ENCODE measurements at regions not wholly inside any gene's neighbourhood (a gene's known extent, or its start where the extent isn't known, plus 50 kb on each side); places are given as distances from the start of the nearest gene placed in this dataset.

- Histone ChIP-seq H3K23me2 (ENCODE audit: low read depth, low read length) (no peaks in the 10 kb centered on the region), H2BK20ac (ENCODE audit: low read length) (no peak overlapping the region), H2BK120ac (replicated peaks; ENCODE audit: low read depth, low read length) (no peak overlapping the region), H4K5ac (ENCODE audit: insufficient read length, low read depth, low read length) (peak overlapping the region; percentile 30), H3K4me3 (ENCODE audit: extremely low read depth in 1 of 4, insufficient read depth in 2 of 4, low read depth in 3 of 4, low read length in 4 of 4) (no peak overlapping the region), H3K4me2 (ENCODE audit: insufficient read depth in 1 of 2, low read depth in 2 of 2, low read length in 2 of 2) (no peak overlapping the region; a peak in 2 of 4 replicates), H2AK5ac (ENCODE audit: low read depth, low read length) (no peak overlapping the region), H3K79me1 (ENCODE audit: low read depth, low read length) (no peaks in the 10 kb centered on the region), H3K27ac (ENCODE audit: low read depth, low read length) (no peak overlapping the region), H3K14ac (ENCODE audit: insufficient read length) (no peak overlapping the region), H3K23ac (ENCODE audit: insufficient read length) (no peak overlapping the region), H3K4me1 (replicated peaks in 1 of 4; ENCODE audit: control insufficient read depth in 3 of 4, insufficient read depth in 4 of 4, low read length in 3 of 4) (peaks cover 0 to 12% (median 6%) of the 10 kb centered on the region in 4 experiments; a peak in 3 of 7 replicates), H3K56ac (replicated peaks; ENCODE audit: insufficient read length, low read depth, low read length) (no peak overlapping the region), H3K4ac (replicated peaks; ENCODE audit: insufficient read length, low read depth, low read length) (no peak overlapping the region), H3K9ac (replicated peaks in 1 of 4; ENCODE audit: extremely low read depth in 1 of 4, low read depth in 3 of 4, low read length in 3 of 4) (no peak overlapping the region), H4K91ac (replicated peaks; ENCODE audit: insufficient read length, low read length) (no peak overlapping the region), H4K8ac (ENCODE audit: extremely low read depth, insufficient read depth, low read length) (no peak overlapping the region), H4K20me1 (replicated peaks in 1 of 2; ENCODE audit: control insufficient read depth in 1 of 2, insufficient read depth in 2 of 2, low read length in 2 of 2) (no peaks in the 10 kb centered on the region), H2BK5ac (ENCODE audit: low read depth, low read length) (no peak overlapping the region), H3K79me2 (ENCODE audit: control insufficient read depth in 1 of 2, insufficient read depth in 2 of 2, low read length in 2 of 2) (no peaks in the 10 kb centered on the region), H2BK15ac (ENCODE audit: low read length) (no peak overlapping the region), H3K36me3 (ENCODE audit: control insufficient read depth in 2 of 4, insufficient read depth in 4 of 4, low read length in 3 of 4) (no peaks in the 10 kb centered on the region), H3K9me3 (ENCODE audit: insufficient read depth in 2 of 2, low read depth in 1 of 2, low read length in 1 of 2) (no peaks in the 10 kb centered on the region), H3K18ac (ENCODE audit: extremely low read depth, low read length) (no peak overlapping the region), H3K27me3 (replicated peaks in 1 of 4; ENCODE audit: control insufficient read depth in 3 of 4, extremely low read depth in 1 of 4, insufficient read depth in 3 of 4, low read length in 3 of 4) (peaks cover 0 to 1% (median 0%) of the 10 kb centered on the region in 4 experiments; a peak in 1 of 7 replicates), H2AFZ (ENCODE audit: low read length) (no peak overlapping the region), H2BK12ac (ENCODE audit: low read depth, low read length) (no peak overlapping the region)
- DNase-seq (ENCODE audit: low read depth in 1 of 2, low spot score in 2 of 2) (no peak), FAIRE-seq (no peak)
- CTCF ChIA-PET (ENCODE audit: partially characterized antibody), result interaction anchor here (0.6 kb wide), 1 partner anchor 197 kb away, joined by 4 read pairs; no protein-coding TSS in a partner anchor
- POLR2A ChIA-PET (ENCODE audit: partially characterized antibody), result no interaction called here
- WGBS, 2 experiments (ENCODE audit: extremely low coverage in 1 of 2, insufficient coverage in 1 of 2, insufficient read length in 1 of 2, insufficient replicate concordance in 2 of 2, low coverage in 1 of 2, low lambda C conversion rate in 2 of 2, missing lambda C conversion rate in 1 of 2), result 81% methylated on average over 3 of the region's 3 CpGs; no CpG with 5 or more reads in 1 of the 2 experiments
- TF ChIP-seq TAF7 (optimal IDR thresholded peaks at IDR 0.05; ENCODE audit: borderline replicate concordance, low read depth, low read length) (no peak), EGR1 (IDR thresholded peaks at IDR 0.05; ENCODE audit: borderline replicate concordance, low read depth, low read length) (no peak), MAFK (IDR thresholded peaks at IDR 0.05; ENCODE audit: low read depth, low read length) (no peak), CTCF (IDR thresholded peaks at IDR 0.05; ENCODE audit: control extremely low read depth in 1 of 3, insufficient read depth in 1 of 3, low read depth in 1 of 3, low read length in 3 of 3) (no peak), POU5F1 (IDR thresholded peaks at IDR 0.05; ENCODE audit: low read depth, low read length) (no peak), GTF2F1 (IDR thresholded peaks at IDR 0.05; ENCODE audit: borderline replicate concordance, low read depth, low read length) (no peak), CTBP2 (IDR thresholded peaks at IDR 0.05; ENCODE audit: borderline replicate concordance, insufficient read depth, insufficient read length, low read length) (no peak), SAP30 (IDR thresholded peaks at IDR 0.05; ENCODE audit: insufficient read depth, insufficient replicate concordance, low read length) (no peak), RAD21 (IDR thresholded peaks at IDR 0.05 in 1 of 2, conservative IDR thresholded peaks at IDR 0.05 in 1 of 2; ENCODE audit: low read depth in 2 of 2, low read length in 2 of 2) (no peak)
Observed at GRCh38 chr17:54255696-54256095, 433.0 kb downstream of the KIF2B start.
